Fibroblast of lung (primary cell): ENCODE measurements at regions not wholly inside any gene's neighbourhood (a gene's known extent, or its start where the extent isn't known, plus 50 kb on each side); places are given as distances from the start of the nearest gene placed in this dataset.

Experiments used
- DNase-seq, 2 donors: peaks; one replicate each; pipeline versions ENCODE4 v3.0.0 to v3.0.0-alpha.2; 2010; ENCODE audit warnings: low read depth in 2 of 2
- H2AFZ ChIP-seq: 2 replicates; pipeline ENCODE4 v1.5.1; 2012; ENCODE audit warnings: low read length, control low read depth, inconsistent platforms
- H3K27ac ChIP-seq: 2 replicates; pipeline ENCODE4 v1.5.1; 2011; ENCODE audit warnings: low read length, control low read depth; ENCODE audit not compliant: insufficient read depth
- H3K27me3 ChIP-seq: 2 replicates; pipeline ENCODE4 v1.5.1; 2011; ENCODE audit warnings: mild to moderate bottlenecking, low read length; ENCODE audit not compliant: control insufficient read depth, insufficient read depth
- H3K36me3 ChIP-seq: 2 replicates; pipeline ENCODE4 v1.5.1; 2011; ENCODE audit warnings: low read length; ENCODE audit not compliant: control insufficient read depth, insufficient read depth
- H3K4me1 ChIP-seq: 2 replicates; pipeline ENCODE4 v1.5.1; 2011; ENCODE audit warnings: low read length; ENCODE audit not compliant: control insufficient read depth, insufficient read depth; ENCODE audit errors: extremely low read depth
- H3K4me2 ChIP-seq: 2 replicates; pipeline ENCODE4 v1.5.1; 2011; ENCODE audit warnings: low read length, control low read depth; ENCODE audit not compliant: insufficient read depth; ENCODE audit errors: extremely low read depth
- H3K4me3 ChIP-seq, 4 experiments: fragments of 200-600 bp in 1 of 4; sonication (generic) in 1 of 4; replicated peaks in 1 of 4; 2 replicates each; pipeline ENCODE4 v1.5.1; 2011 to 2016; ENCODE audit warnings: low read length in 4 of 4, low read depth in 3 of 4, mild to moderate bottlenecking in 3 of 4, control low read depth in 2 of 4, inconsistent platforms in 1 of 4, mixed read lengths in 1 of 4; ENCODE audit not compliant: insufficient read depth in 1 of 4; ENCODE audit errors: control extremely low read depth in 1 of 4
- H3K79me2 ChIP-seq: 2 replicates; pipeline ENCODE4 v1.5.1; 2012; ENCODE audit warnings: mild to moderate bottlenecking, low read length, inconsistent platforms; ENCODE audit not compliant: control insufficient read depth, insufficient read depth
- H3K9ac ChIP-seq: 2 replicates; pipeline ENCODE4 v1.5.1; 2011; ENCODE audit warnings: mild to moderate bottlenecking, low read length, control low read depth; ENCODE audit not compliant: insufficient read depth
- H3K9me3 ChIP-seq: 2 replicates; pipeline ENCODE4 v1.5.1; 2012; ENCODE audit warnings: low read depth, low read length; ENCODE audit not compliant: control insufficient read depth, insufficient read depth
- H4K20me1 ChIP-seq: 2 replicates; pipeline ENCODE4 v1.5.1; 2011; ENCODE audit warnings: low read length; ENCODE audit not compliant: control insufficient read depth, insufficient read depth; ENCODE audit errors: extremely low read depth
- CTCF ChIP-seq, 2 donors: IDR thresholded peaks in 1 of 2; conservative IDR thresholded peaks in 1 of 2; 1 replicate in 1 of 2; 2 replicates in 1 of 2; pipeline ENCODE4 v1.5.1; 2011 to 2012; ENCODE audit warnings: low read length in 2 of 2, control low read depth in 1 of 2, inconsistent platforms in 1 of 2, low read depth in 1 of 2, mild to moderate bottlenecking in 1 of 2
- EZH2 ChIP-seq: IDR thresholded peaks from 2 replicates; pipeline ENCODE4 v1.5.1; 2012; ENCODE audit warnings: low read length, control low read depth, mild to moderate bottlenecking; ENCODE audit errors: missing control alignments

DNA sequence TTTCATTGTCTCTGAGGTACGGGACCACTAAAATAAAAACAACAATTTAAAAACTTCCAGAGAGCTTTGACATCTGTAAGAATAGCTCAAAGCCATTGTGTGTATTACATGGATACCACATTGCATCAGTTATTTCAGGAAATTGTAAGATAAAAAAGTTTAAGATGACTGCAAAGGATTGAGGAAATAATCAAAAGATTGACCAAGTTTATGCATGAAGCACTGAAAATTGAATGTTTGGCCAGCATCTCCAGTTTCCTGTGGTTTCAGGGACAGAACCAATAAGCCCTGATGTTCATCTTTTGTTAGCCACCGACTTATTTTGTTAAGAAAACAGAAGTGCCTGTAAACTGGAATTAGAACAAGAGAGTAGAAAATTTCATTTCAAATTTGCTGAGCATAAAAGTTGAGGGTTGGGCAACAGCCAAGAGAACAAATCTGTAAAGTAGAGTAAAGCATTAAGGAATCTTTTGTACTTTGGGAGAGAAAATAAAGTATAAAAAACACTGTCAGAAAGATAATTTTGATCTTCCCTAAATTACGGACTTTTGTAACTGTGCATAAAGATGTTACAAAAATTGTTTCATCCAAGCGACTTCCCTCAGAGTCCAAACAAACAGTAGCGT is 211.5 kb upstream of the P2RY1 start:
- no peak overlapping the region for H3K4me3 ChIP-seq
- no peak overlapping the region for H3K9ac ChIP-seq
- H4K20me1 ChIP-seq = no peaks in the 10 kb centered on the region
- no peaks in the 10 kb centered on the region for H3K36me3 ChIP-seq
- no peaks in the 10 kb centered on the region for H3K9me3 ChIP-seq
- no peak for TF ChIP-seq CTCF (conservative IDR thresholded peaks at IDR 0.05 in 1 of 2, IDR thresholded peaks at IDR 0.05 in 1 of 2; ENCODE audit: low read depth in 1 of 2, low read length in 2 of 2)
- TF ChIP-seq EZH2 = no peak
- no peak for DNase-seq
- H3K27ac ChIP-seq = no peak overlapping the region
- H3K27me3 ChIP-seq = no peaks in the 10 kb centered on the region
- H3K4me1 ChIP-seq = no peaks in the 10 kb centered on the region
- H3K4me2 ChIP-seq = no peak overlapping the region
- no peaks in the 10 kb centered on the region for H3K79me2 ChIP-seq
- H2AFZ ChIP-seq = no peak overlapping the region

- H3K36me3 ChIP-seq = no peaks in the 10 kb centered on the region
Measured at GRCh38 chr3:152626226-152626625, 208.7 kb upstream of the P2RY1 start.

DNA sequence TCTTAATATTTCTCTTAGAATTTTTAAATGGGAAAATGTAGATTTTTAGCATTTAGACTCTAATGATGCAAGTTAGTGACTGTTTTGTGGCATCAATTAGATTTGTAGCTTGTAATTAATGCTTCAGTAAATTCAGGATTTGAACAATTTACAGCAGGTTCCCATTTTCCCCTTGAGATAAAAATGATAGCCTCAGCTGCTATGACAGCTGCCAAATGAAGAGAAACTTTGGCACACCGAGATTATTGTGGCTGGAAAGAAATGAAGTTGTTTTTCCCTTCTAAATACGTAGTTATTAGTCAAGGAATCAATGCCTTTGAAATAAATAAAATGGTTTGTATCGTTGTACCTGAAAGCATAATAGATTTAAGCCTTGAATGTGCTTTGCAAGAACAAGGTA is 206.4 kb upstream of the P2RY1 start:
- H3K27ac ChIP-seq = no peak overlapping the region
- no peak overlapping the region for H3K4me3 ChIP-seq
- no peaks in the 10 kb centered on the region for H4K20me1 ChIP-seq
- H3K9me3 ChIP-seq = no peaks in the 10 kb centered on the region
- no peaks in the 10 kb centered on the region for H3K27me3 ChIP-seq
- H3K4me1 ChIP-seq = no peaks in the 10 kb centered on the region
- no peaks in the 10 kb centered on the region for H3K36me3 ChIP-seq
- no peak overlapping the region for H3K4me2 ChIP-seq
- H3K9ac ChIP-seq = no peak overlapping the region
- H3K79me2 ChIP-seq = no peaks in the 10 kb centered on the region
- DNase-seq = no peak
- TF ChIP-seq CTCF (conservative IDR thresholded peaks at IDR 0.05 in 1 of 2, IDR thresholded peaks at IDR 0.05 in 1 of 2; ENCODE audit: low read depth in 1 of 2, low read length in 2 of 2) (no peak), EZH2 (no peak)
- H2AFZ ChIP-seq = no peak overlapping the region

More at GRCh38 chr3:152626226-152626625, 208.7 kb upstream of the P2RY1 start:
- Histone ChIP-seq H3K79me2 (no peaks in the 10 kb centered on the region), H3K4me1 (no peaks in the 10 kb centered on the region), H3K27me3 (no peaks in the 10 kb centered on the region), H3K9ac (no peak overlapping the region), H3K4me2 (no peak overlapping the region), H3K27ac (no peak overlapping the region), H3K9me3 (no peaks in the 10 kb centered on the region), H4K20me1 (no peaks in the 10 kb centered on the region), H2AFZ (no peak overlapping the region), H3K4me3 (no peak overlapping the region)
- TF ChIP-seq EZH2 = no peak
- no peak for TF ChIP-seq CTCF (conservative IDR thresholded peaks at IDR 0.05 in 1 of 2, IDR thresholded peaks at IDR 0.05 in 1 of 2; ENCODE audit: low read depth in 1 of 2, low read length in 2 of 2)
- no peak for DNase-seq
